Uterus (tissue), 3 donors: ENCODE measurements at regions not wholly inside any gene's neighbourhood (a gene's known extent, or its start where the extent isn't known, plus 50 kb on each side); places are given as distances from the start of the nearest gene placed in this dataset.

ENCODE experiments used
- DNase-seq, 2 donors: peaks; one replicate each; pipeline ENCODE4 v3.0.0-alpha.2; 2019 to 2020
- H3K27ac ChIP-seq, 2 donors: fragments of 200-600 bp; sonication (generic); 1 replicate in 1 of 2; 2 replicates in 1 of 2; pipeline ENCODE4 v1.5.1; 2016 to 2018
- H3K27me3 ChIP-seq, 2 donors: fragments of 200-600 bp; sonication (generic); one replicate each; pipeline ENCODE4 v1.5.1; 2018 to 2019; ENCODE audit warnings: control low read depth in 1 of 2
- H3K36me3 ChIP-seq, 2 donors: fragments of 200-600 bp; sonication (generic); one replicate each; pipeline ENCODE4 v1.5.1; 2019; ENCODE audit warnings: control low read depth in 1 of 2
- H3K4me1 ChIP-seq, 2 donors: fragments of 200-600 bp; sonication (generic); one replicate each; pipeline ENCODE4 v1.5.1; 2018 to 2019; ENCODE audit warnings: control low read depth in 1 of 2
- H3K4me3 ChIP-seq, 2 donors: fragments of 200-600 bp; sonication (generic); 1 replicate in 1 of 2; 2 replicates in 1 of 2; pipeline ENCODE4 v1.5.1; 2018 to 2019; ENCODE audit warnings: mild to moderate bottlenecking in 1 of 2
- H3K9me3 ChIP-seq, 2 donors: fragments of 200-600 bp; sonication (generic); one replicate each; pipeline ENCODE4 v1.5.1; 2019; ENCODE audit warnings: control low read depth in 1 of 2
- CTCF ChIP-seq, 4 experiments: fragments of 200-600 bp in 2 of 4; fragments of 450-650 bp in 2 of 4; sonication (generic) in 2 of 4; IDR thresholded peaks; one replicate each; pipeline ENCODE4 v1.5.1; 2016 to 2019; ENCODE audit warnings: antibody characterized with exemption in 4 of 4, mild to moderate bottlenecking in 2 of 4, moderate library complexity in 1 of 4
- POLR2A ChIP-seq, 2 donors: fragments of 450-650 bp; IDR thresholded peaks; one replicate each; pipeline ENCODE4 v1.6.1; 2016; ENCODE audit warnings: antibody characterized with exemption in 2 of 2, mild to moderate bottlenecking in 1 of 2, moderate library complexity in 1 of 2
- intact Hi-C: fragments of 100-400 bp; cut with DNase I; formaldehyde crosslinking; loops from one replicate; pipeline ENCODE4 v1.15.1; 2023; ENCODE audit warnings: low total_unique reads
- donor health status: DM: yes; HTN: yes; CAD: no.

- H3K27ac ChIP-seq, result no peak overlapping the region
- no peak for TF ChIP-seq POLR2A (IDR thresholded peaks at IDR 0.05)
- no peak for TF ChIP-seq CTCF (IDR thresholded peaks at IDR 0.05)
- no peak overlapping the region for H3K4me3 ChIP-seq
- no peaks in the 10 kb centered on the region for H3K36me3 ChIP-seq
- intact Hi-C loops, result no loop called here
- H3K4me1 ChIP-seq, result no peaks in the 10 kb centered on the region
- no peaks in the 10 kb centered on the region for H3K27me3 ChIP-seq
- DNase-seq, result no peak
- H3K9me3 ChIP-seq, result no peaks in the 10 kb centered on the region
Measured at GRCh38 chr2:129611471-129611870, 368.0 kb upstream of the RAB6C start.

- Histone ChIP-seq H3K27me3 (no peaks in the 10 kb centered on the region), H3K4me1 (no peaks in the 10 kb centered on the region), H3K9me3 (no peaks in the 10 kb centered on the region), H3K27ac (no peak overlapping the region), H3K36me3 (no peaks in the 10 kb centered on the region), H3K4me3 (no peak overlapping the region)
- intact Hi-C loops, result no loop called here
- DNase-seq, result no peak
- TF ChIP-seq CTCF (IDR thresholded peaks at IDR 0.05) (no peak), POLR2A (IDR thresholded peaks at IDR 0.05) (no peak)
Measured at GRCh38 chr2:129619471-129619870, 360.0 kb upstream of the RAB6C start.

- intact Hi-C loops, result no loop called here
- H3K9me3 ChIP-seq, result no peaks in the 10 kb centered on the region
- no peaks in the 10 kb centered on the region for H3K4me1 ChIP-seq
- H3K27me3 ChIP-seq, result no peaks in the 10 kb centered on the region
- no peak overlapping the region for H3K4me3 ChIP-seq
- no peak overlapping the region for H3K27ac ChIP-seq
- H3K36me3 ChIP-seq, result no peaks in the 10 kb centered on the region
- DNase-seq, result no peak
- TF ChIP-seq POLR2A (IDR thresholded peaks at IDR 0.05) (no peak), CTCF (IDR thresholded peaks at IDR 0.05) (no peak)
Measured at GRCh38 chr2:129620411-129620810, 359.1 kb upstream of the RAB6C start.

GRCh38 chr2:129623783-129624182 lies 355.7 kb upstream of the RAB6C start:
- TF ChIP-seq CTCF (IDR thresholded peaks at IDR 0.05) (no peak), POLR2A (IDR thresholded peaks at IDR 0.05) (no peak)
- Histone ChIP-seq H3K4me1 (no peaks in the 10 kb centered on the region), H3K27ac (no peak overlapping the region), H3K4me3 (no peak overlapping the region), H3K36me3 (no peaks in the 10 kb centered on the region), H3K9me3 (no peaks in the 10 kb centered on the region), H3K27me3 (no peaks in the 10 kb centered on the region)
- intact Hi-C loops, result no loop called here
- DNase-seq, result no peak

GRCh38 chr2:129627437-129627836 lies 352.0 kb upstream of the RAB6C start:
- no peaks in the 10 kb centered on the region for H3K27me3 ChIP-seq
- H3K9me3 ChIP-seq, result no peaks in the 10 kb centered on the region
- no peaks in the 10 kb centered on the region for H3K36me3 ChIP-seq
- no peak overlapping the region for H3K27ac ChIP-seq
- no peak overlapping the region for H3K4me3 ChIP-seq
- intact Hi-C loops, result no loop called here
- DNase-seq, result no peak
- no peak for TF ChIP-seq CTCF (IDR thresholded peaks at IDR 0.05)
- TF ChIP-seq POLR2A (IDR thresholded peaks at IDR 0.05), result no peak
- H3K4me1 ChIP-seq, result no peaks in the 10 kb centered on the region
